WTC11 (cell line): ENCODE measurements at regions not wholly inside any gene's neighbourhood (a gene's known extent, or its start where the extent isn't known, plus 50 kb on each side); places are given as distances from the start of the nearest gene placed in this dataset.

Experiments used
- ATAC-seq: fragments of 200-7000 bp; cut with Tn5 transposase; 2 replicates; pipeline ENCODE4 v1.10.0; 2021; ENCODE audit warnings: mild to moderate bottlenecking, moderate library complexity
- CTCF ChIA-PET: fragments of 300-600 bp; sonication (Branson Sonifier 250); formaldehyde crosslinking; loops from one replicate; lab custom pipeline; 2021; ENCODE audit warnings: antibody characterized with exemption; lab: Charles Lee
- POLR2A ChIA-PET: fragments of 350-600 bp; sonication (Branson Sonifier 250); formaldehyde crosslinking; loops from one replicate; lab custom pipeline; 2021; ENCODE audit warnings: antibody characterized with exemption; lab: Charles Lee
- DNase-seq: peaks from one replicate; pipeline ENCODE4 v3.0.0; 2021; ENCODE audit warnings: low spot score
- H3K27ac Mint-ChIP-seq: 2 replicates; pipeline ENCODE4 v1.8.0; 2021; ENCODE audit warnings: mixed read lengths
- H3K27me3 Mint-ChIP-seq: 2 replicates; pipeline ENCODE4 v1.8.0; 2021; ENCODE audit warnings: low read depth, mild to moderate bottlenecking, moderate library complexity, mixed read lengths
- H3K36me3 Mint-ChIP-seq: 2 replicates; pipeline ENCODE4 v1.8.0; 2021; ENCODE audit warnings: mixed read lengths
- H3K4me1 Mint-ChIP-seq: 2 replicates; pipeline ENCODE4 v1.8.0; 2022; ENCODE audit warnings: mixed read lengths
- H3K4me3 Mint-ChIP-seq: 2 replicates; pipeline ENCODE4 v1.8.0; 2021; ENCODE audit warnings: mild to moderate bottlenecking, moderate library complexity, mixed read lengths
- H3K9me3 Mint-ChIP-seq: 2 replicates; pipeline ENCODE4 v1.8.0; 2021; ENCODE audit warnings: mixed read lengths
- CREM ChIP-seq: sonication (generic); formaldehyde crosslinking; IDR thresholded peaks from 2 replicates; pipeline ENCODE4 v1.8.1; 2022; ENCODE audit warnings: mild to moderate bottlenecking, missing genetic modification reagents, moderate library complexity
- ELF4 ChIP-seq: sonication (generic); formaldehyde crosslinking; IDR thresholded peaks from 2 replicates; pipeline ENCODE4 v1.8.1; 2022; ENCODE audit warnings: low read depth, mild to moderate bottlenecking, moderate library complexity, missing genetic modification reagents
- EMX1 ChIP-seq: fragments of 250-450 bp; sonication (Bioruptor Pico); IDR thresholded peaks from 2 replicates; pipeline ENCODE4 v1.8.0; 2021; ENCODE audit warnings: mild to moderate bottlenecking
- ESRRA ChIP-seq: sonication (generic); formaldehyde crosslinking; IDR thresholded peaks from 2 replicates; pipeline ENCODE4 v1.8.1; 2022; ENCODE audit warnings: mild to moderate bottlenecking, missing genetic modification reagents, borderline replicate concordance
- FOXP4 ChIP-seq: sonication (generic); formaldehyde crosslinking; IDR thresholded peaks from 2 replicates; pipeline ENCODE4 v1.8.0; 2022; ENCODE audit warnings: mild to moderate bottlenecking, missing genetic modification reagents
- GRHL2 ChIP-seq: fragments of 250-450 bp; sonication (Bioruptor Pico); IDR thresholded peaks from 2 replicates; pipeline ENCODE4 v1.8.0; 2022; ENCODE audit warnings: mild to moderate bottlenecking, moderate library complexity; ENCODE audit not compliant: insufficient replicate concordance, severe bottlenecking
- JAZF1 ChIP-seq: fragments of 250-450 bp; sonication (Bioruptor Pico); IDR thresholded peaks from 2 replicates; pipeline ENCODE4 v1.9.0; 2021; ENCODE audit warnings: moderate library complexity, mild to moderate bottlenecking, inconsistent platforms
- KAT7 ChIP-seq: sonication (generic); formaldehyde crosslinking; IDR thresholded peaks from 2 replicates; pipeline ENCODE4 v1.8.1; 2023; ENCODE audit warnings: missing genetic modification reagents, mild to moderate bottlenecking, borderline replicate concordance
- MAX ChIP-seq: sonication (generic); formaldehyde crosslinking; IDR thresholded peaks from 2 replicates; pipeline ENCODE4 v1.8.0; 2022; ENCODE audit warnings: mild to moderate bottlenecking, missing genetic modification reagents
- MXD4 ChIP-seq: fragments of 250-450 bp; sonication (Bioruptor Pico); IDR thresholded peaks from 2 replicates; pipeline ENCODE4 v1.8.0; 2021; ENCODE audit warnings: mild to moderate bottlenecking, moderate library complexity, borderline replicate concordance
- NFATC4 ChIP-seq: fragments of 250-450 bp; sonication (Bioruptor Pico); IDR thresholded peaks from 2 replicates; pipeline ENCODE4 v1.9.0; 2021; ENCODE audit warnings: mild to moderate bottlenecking
- NR1H2 ChIP-seq: sonication (generic); formaldehyde crosslinking; IDR thresholded peaks from 2 replicates; pipeline ENCODE4 v1.9.0; 2021; ENCODE audit warnings: mild to moderate bottlenecking, moderate library complexity, missing genetic modification reagents
- NR2C2 ChIP-seq: sonication (generic); formaldehyde crosslinking; IDR thresholded peaks from 2 replicates; pipeline ENCODE4 v1.8.0; 2022; ENCODE audit warnings: mild to moderate bottlenecking, missing genetic modification reagents
- NR3C1 ChIP-seq: sonication (generic); formaldehyde crosslinking; conservative IDR thresholded peaks from 2 replicates; pipeline ENCODE4 v1.8.1; 2023; ENCODE audit warnings: low read depth, mild to moderate bottlenecking, missing genetic modification reagents
- OVOL2 ChIP-seq: fragments of 250-450 bp; sonication (Bioruptor Pico); IDR thresholded peaks from 2 replicates; pipeline ENCODE4 v1.9.0; 2021; ENCODE audit warnings: mild to moderate bottlenecking, borderline replicate concordance
- SMAD3 ChIP-seq: sonication (generic); formaldehyde crosslinking; IDR thresholded peaks from 2 replicates; pipeline ENCODE4 v1.8.0; 2022; ENCODE audit warnings: missing genetic modification reagents, mild to moderate bottlenecking, borderline replicate concordance
- SMAD4 ChIP-seq: sonication (generic); formaldehyde crosslinking; IDR thresholded peaks from 2 replicates; pipeline ENCODE4 v1.8.0; 2022; ENCODE audit warnings: mild to moderate bottlenecking, missing genetic modification reagents
- USF1 ChIP-seq: sonication (generic); formaldehyde crosslinking; IDR thresholded peaks from 2 replicates; pipeline ENCODE4 v1.8.0; 2022; ENCODE audit warnings: mild to moderate bottlenecking, missing genetic modification reagents
- ZNF138 ChIP-seq: sonication (generic); formaldehyde crosslinking; conservative IDR thresholded peaks from 2 replicates; pipeline ENCODE4 v1.8.1; 2022; ENCODE audit warnings: mild to moderate bottlenecking, moderate library complexity, missing genetic modification reagents
- ZNF232 ChIP-seq: sonication (generic); formaldehyde crosslinking; IDR thresholded peaks from 2 replicates; pipeline ENCODE4 v1.8.0; 2022; ENCODE audit warnings: mild to moderate bottlenecking, missing genetic modification reagents
- ZNF416 ChIP-seq: fragments of 250-450 bp; sonication (Bioruptor Pico); IDR thresholded peaks from 2 replicates; pipeline ENCODE4 v1.9.0; 2021; ENCODE audit warnings: mild to moderate bottlenecking, inconsistent platforms
- ZNF423 ChIP-seq: fragments of 250-450 bp; sonication (Bioruptor Pico); IDR thresholded peaks from 2 replicates; pipeline ENCODE4 v2.1.2; 2022; ENCODE audit warnings: mild to moderate bottlenecking, moderate library complexity
- ZNF512 ChIP-seq: sonication (generic); formaldehyde crosslinking; IDR thresholded peaks from 2 replicates; pipeline ENCODE4 v1.8.1; 2022; ENCODE audit warnings: missing genetic modification reagents, borderline replicate concordance
- ZNF671 ChIP-seq: fragments of 250-450 bp; sonication (Bioruptor Pico); IDR thresholded peaks from 2 replicates; pipeline ENCODE4 v1.8.0; 2021; ENCODE audit warnings: mild to moderate bottlenecking
- TF ChIP-seq, protein P1 (sequence below): fragments of 250-450 bp; sonication (Bioruptor Pico); IDR thresholded peaks from 2 replicates; pipeline ENCODE4 v1.9.0; 2021; ENCODE audit warnings: mild to moderate bottlenecking
- TF ChIP-seq, protein P2 (sequence below): sonication (generic); formaldehyde crosslinking; conservative IDR thresholded peaks from 2 replicates; pipeline ENCODE4 v1.8.1; 2022; ENCODE audit warnings: mild to moderate bottlenecking, missing genetic modification reagents

DNA sequence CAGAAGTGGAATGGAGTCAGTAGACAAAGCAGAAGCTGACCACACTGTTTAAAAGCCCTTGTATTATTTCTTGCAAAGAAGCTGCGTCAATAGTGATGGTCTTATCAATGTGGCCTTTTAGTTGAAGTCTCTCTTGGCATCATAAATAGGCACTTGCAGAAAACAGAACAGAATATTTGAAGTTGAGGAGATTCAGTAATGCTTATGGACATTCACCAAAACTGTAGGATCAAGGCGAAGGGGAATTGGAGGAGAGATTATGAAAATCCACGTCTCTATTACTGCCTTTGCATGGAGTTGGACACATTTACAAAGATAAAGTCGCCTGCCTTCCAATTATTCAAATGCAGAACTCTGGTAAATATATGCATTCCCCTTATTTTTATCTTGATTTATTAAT, 1482.8 kb downstream of the EFNB2 start (continued):
- TF ChIP-seq MXD4 (CRISPR knock-in tag) = no peak
- TF ChIP-seq NR2C2 (CRISPR knock-in tag) = no peak
- TF ChIP-seq ZNF416 (CRISPR knock-in tag) = no peak
- no peak for TF ChIP-seq EMX1 (CRISPR knock-in tag)
- no peak for TF ChIP-seq NFATC4 (CRISPR knock-in tag)

- ChIA-PET CTCF (no interaction called here), POLR2A (no interaction called here)
- Mint-ChIP-seq H3K9me3 (no peaks in the 10 kb centered on the region), H3K4me3 (no peak overlapping the region), H3K4me1 (no peaks in the 10 kb centered on the region), H3K36me3 (no peaks in the 10 kb centered on the region), H3K27me3 (no peaks in the 10 kb centered on the region), H3K27ac (no peak overlapping the region)
- DNase-seq = no peak
- no peak for TF ChIP-seq ZNF423 (CRISPR knock-in tag)
- no peak for TF ChIP-seq NR1H2 (CRISPR knock-in tag)
- no peak for TF ChIP-seq ESRRA
- no peak for TF ChIP-seq SMAD4
- TF ChIP-seq MAX (CRISPR knock-in tag) = no peak
- TF ChIP-seq USF1 = no peak
- no peak for ATAC-seq
These were observed 1484.8 kb downstream of the EFNB2 start for GRCh38 chr13:105050686-105051085.

DNA sequence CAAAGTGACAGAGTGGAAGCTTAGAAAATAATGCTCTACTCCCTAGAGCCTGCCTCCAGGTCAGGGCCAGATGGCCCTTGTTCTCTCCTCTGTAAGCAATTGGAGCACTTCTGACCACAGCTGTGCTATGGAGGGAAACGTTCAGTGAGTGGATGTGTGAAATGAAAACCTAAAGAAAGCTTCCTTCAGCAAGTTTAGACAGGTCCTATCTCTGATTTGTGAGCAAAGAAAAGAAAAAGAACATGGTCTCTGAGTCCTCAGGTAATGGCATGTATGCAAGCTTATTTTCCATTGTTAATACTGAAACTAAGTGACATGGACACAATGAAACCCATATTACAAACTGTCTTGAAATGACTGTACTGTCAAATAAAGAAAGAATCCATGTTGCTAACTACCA, 1486.8 kb downstream of the EFNB2 start:
- DNase-seq (no peak), ATAC-seq (no peak)
- Mint-ChIP-seq H3K27ac (no peak overlapping the region), H3K36me3 (peaks cover 1% of the 10 kb centered on the region; the same call in 1 of the 2 replicates), H3K4me1 (no peaks in the 10 kb centered on the region), H3K9me3 (peaks cover 2% of the 10 kb centered on the region), H3K27me3 (no peaks in the 10 kb centered on the region), H3K4me3 (no peak overlapping the region)
- ChIA-PET CTCF (no interaction called here), POLR2A (no interaction called here)
- no peak for TF ChIP-seq ZNF512 (CRISPR knock-in tag)
- no peak for TF ChIP-seq NR3C1 (CRISPR knock-in tag)
- TF ChIP-seq CREM (CRISPR knock-in tag) = no peak
- no peak for TF ChIP-seq EMX1 (CRISPR knock-in tag)

DNA sequence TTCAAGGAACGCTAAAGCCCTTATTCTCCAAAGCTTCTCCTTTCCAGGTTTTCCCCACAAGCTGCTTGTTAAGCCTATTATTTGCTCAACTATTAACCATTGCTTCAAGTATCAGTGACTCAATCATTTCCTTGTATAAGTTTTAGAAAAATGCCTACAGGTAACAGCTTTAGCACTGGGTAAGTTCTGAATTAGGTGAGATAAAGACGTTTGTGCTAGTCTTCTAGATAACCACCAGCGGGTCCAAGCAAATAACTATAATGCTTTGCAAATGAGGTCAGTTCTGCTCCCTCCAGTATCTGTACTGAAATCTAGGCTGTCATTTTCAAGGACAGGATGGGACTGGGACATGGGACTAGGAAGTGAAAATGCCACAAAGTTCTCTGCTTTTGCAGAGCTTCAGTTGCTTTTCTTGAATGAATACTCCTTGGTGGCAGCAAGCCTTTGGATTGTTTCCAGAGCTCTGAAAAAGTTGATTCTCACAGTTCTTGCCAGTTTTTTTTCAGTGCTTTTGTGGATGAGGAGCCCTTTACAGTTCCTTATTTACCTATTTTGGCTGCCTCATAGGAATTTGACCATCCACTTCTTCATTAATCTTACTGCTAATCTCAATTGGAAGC, 1487.7 kb downstream of the EFNB2 start:
- Mint-ChIP-seq H3K9me3 (peaks cover 11% of the 10 kb centered on the region), H3K36me3 (peaks cover 9% of the 10 kb centered on the region), H3K27me3 (no peaks in the 10 kb centered on the region), H3K4me3 (no peak overlapping the region), H3K4me1 (no peaks in the 10 kb centered on the region), H3K27ac (no peak overlapping the region)
- POLR2A ChIA-PET = no interaction called here
- CTCF ChIA-PET = no interaction called here
- ATAC-seq (no peak), DNase-seq (no peak)
- TF ChIP-seq FOXP4 (CRISPR knock-in tag) (no peak), GRHL2 (CRISPR knock-in tag) (no peak), ZNF138 (no peak), SMAD3 (CRISPR knock-in tag) (no peak), ZNF232 (no peak), ZNF671 (CRISPR knock-in tag) (no peak), ESRRA (no peak), JAZF1 (CRISPR knock-in tag) (no peak), OVOL2 (CRISPR knock-in tag) (no peak), ELF4 (CRISPR knock-in tag) (no peak), KAT7 (no peak)
- TF ChIP-seq, protein P1, sequence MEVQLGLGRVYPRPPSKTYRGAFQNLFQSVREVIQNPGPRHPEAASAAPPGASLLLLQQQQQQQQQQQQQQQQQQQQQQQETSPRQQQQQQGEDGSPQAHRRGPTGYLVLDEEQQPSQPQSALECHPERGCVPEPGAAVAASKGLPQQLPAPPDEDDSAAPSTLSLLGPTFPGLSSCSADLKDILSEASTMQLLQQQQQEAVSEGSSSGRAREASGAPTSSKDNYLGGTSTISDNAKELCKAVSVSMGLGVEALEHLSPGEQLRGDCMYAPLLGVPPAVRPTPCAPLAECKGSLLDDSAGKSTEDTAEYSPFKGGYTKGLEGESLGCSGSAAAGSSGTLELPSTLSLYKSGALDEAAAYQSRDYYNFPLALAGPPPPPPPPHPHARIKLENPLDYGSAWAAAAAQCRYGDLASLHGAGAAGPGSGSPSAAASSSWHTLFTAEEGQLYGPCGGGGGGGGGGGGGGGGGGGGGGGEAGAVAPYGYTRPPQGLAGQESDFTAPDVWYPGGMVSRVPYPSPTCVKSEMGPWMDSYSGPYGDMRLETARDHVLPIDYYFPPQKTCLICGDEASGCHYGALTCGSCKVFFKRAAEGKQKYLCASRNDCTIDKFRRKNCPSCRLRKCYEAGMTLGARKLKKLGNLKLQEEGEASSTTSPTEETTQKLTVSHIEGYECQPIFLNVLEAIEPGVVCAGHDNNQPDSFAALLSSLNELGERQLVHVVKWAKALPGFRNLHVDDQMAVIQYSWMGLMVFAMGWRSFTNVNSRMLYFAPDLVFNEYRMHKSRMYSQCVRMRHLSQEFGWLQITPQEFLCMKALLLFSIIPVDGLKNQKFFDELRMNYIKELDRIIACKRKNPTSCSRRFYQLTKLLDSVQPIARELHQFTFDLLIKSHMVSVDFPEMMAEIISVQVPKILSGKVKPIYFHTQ (CRISPR knock-in tag) = no peak
- TF ChIP-seq, protein P2, sequence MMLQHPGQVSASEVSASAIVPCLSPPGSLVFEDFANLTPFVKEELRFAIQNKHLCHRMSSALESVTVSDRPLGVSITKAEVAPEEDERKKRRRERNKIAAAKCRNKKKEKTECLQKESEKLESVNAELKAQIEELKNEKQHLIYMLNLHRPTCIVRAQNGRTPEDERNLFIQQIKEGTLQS (CRISPR knock-in tag) = no peak
